OCI-LY7 (cell line): ENCODE measurements at regions not wholly inside any gene's neighbourhood (a gene's known extent, or its start where the extent isn't known, plus 50 kb on each side); places are given as distances from the start of the nearest gene placed in this dataset.

Source experiments
- BruUV-seq: library from RNA; stranded (reverse); fragments of 400-500 nt; replicated peaks from 2 replicates; lab custom pipeline; 2021; lab: Mats Ljungman, UMichigan
- CTCF ChIA-PET: fragments of 300-600 bp; sonication (Branson Sonifier 250); formaldehyde crosslinking; loops from one replicate; lab custom pipeline; 2022; ENCODE audit warnings: antibody characterized with exemption; ENCODE audit not compliant: unreplicated experiment; lab: Charles Lee
- POLR2A ChIA-PET: fragments of 300-600 bp; sonication (Branson Sonifier 250); formaldehyde crosslinking; loops from one replicate; lab custom pipeline; 2022; ENCODE audit warnings: antibody characterized with exemption; lab: Charles Lee
- DNase-seq: peaks from one replicate; pipeline ENCODE4 v3.0.0-alpha.2; 2015; ENCODE audit warnings: low spot score
- H2AFZ ChIP-seq: fragments of 200-600 bp; sonication (generic), shearing (Covaris generic); 2 replicates; pipeline ENCODE4 v1.6.1; 2014; ENCODE audit warnings: mild to moderate bottlenecking, antibody characterized with exemption, low read length, moderate library complexity
- H3K27ac ChIP-seq: fragments of 200-600 bp; sonication (generic); 2 replicates; pipeline ENCODE4 v1.5.1; 2014; ENCODE audit warnings: mixed run types, low read depth, mild to moderate bottlenecking, moderate library complexity, low read length, inconsistent platforms; ENCODE audit not compliant: poor library complexity, severe bottlenecking
- H3K36me3 ChIP-seq: fragments of 200-600 bp; sonication (generic); 2 replicates; pipeline ENCODE4 v1.6.1; 2014; ENCODE audit warnings: mild to moderate bottlenecking, antibody characterized with exemption, low read length, moderate library complexity, mixed read lengths; ENCODE audit not compliant: insufficient read depth
- H3K4me1 ChIP-seq: fragments of 200-600 bp; sonication (generic); 2 replicates; pipeline ENCODE4 v1.5.1; 2014; ENCODE audit warnings: mild to moderate bottlenecking, low read length; ENCODE audit not compliant: insufficient read depth, poor library complexity, severe bottlenecking
- H3K4me2 ChIP-seq: fragments of 200-600 bp; sonication (generic); 2 replicates; pipeline ENCODE4 v1.6.1; 2014; ENCODE audit warnings: mild to moderate bottlenecking, low read length
- H3K4me3 ChIP-seq: fragments of 200-600 bp; sonication (generic); 2 replicates; pipeline ENCODE4 v1.5.1; 2014; ENCODE audit warnings: mild to moderate bottlenecking, low read depth, low read length; ENCODE audit not compliant: poor library complexity, severe bottlenecking
- H3K79me2 ChIP-seq: fragments of 200-600 bp; sonication (generic); 2 replicates; pipeline ENCODE4 v1.6.1; 2016; ENCODE audit warnings: low read depth, mild to moderate bottlenecking, low read length, moderate library complexity, mixed read lengths; ENCODE audit not compliant: insufficient read depth
- H3K9me2 ChIP-seq: fragments of 200-600 bp; sonication (generic); 2 replicates; pipeline ENCODE4 v1.6.1; 2016; ENCODE audit warnings: mild to moderate bottlenecking, low read length, mixed read lengths; ENCODE audit not compliant: insufficient read depth
- H3K9me3 ChIP-seq: fragments of 200-600 bp; sonication (generic); 2 replicates; pipeline ENCODE4 v1.6.1; 2014; ENCODE audit warnings: mild to moderate bottlenecking, mixed run types, low read length, mixed read lengths
- H4K20me1 ChIP-seq: fragments of 200-600 bp; sonication (generic); 2 replicates; pipeline ENCODE4 v1.6.1; 2014; ENCODE audit warnings: mild to moderate bottlenecking, antibody characterized with exemption, low read length, moderate library complexity, mixed read lengths; ENCODE audit not compliant: insufficient read depth
- EZH2phosphoT487 ChIP-seq: fragments of 200-600 bp; sonication (generic); IDR thresholded peaks from 2 replicates; pipeline ENCODE4 v1.6.1; 2018; ENCODE audit warnings: low read depth, borderline replicate concordance, mild to moderate bottlenecking, mixed run types, antibody characterized with exemption, low read length, moderate library complexity, mixed read lengths
- intact Hi-C: fragments of 100-400 bp; cut with micrococcal nuclease; formaldehyde crosslinking; loops from one replicate; pipeline ENCODE4 v1.10.0; 2022; ENCODE audit not compliant: unreplicated experiment
- TF ChIP-seq, protein P1 (sequence below): fragments of 200-600 bp; sonication (generic); conservative IDR thresholded peaks from 2 replicates; pipeline ENCODE4 v1.5.1; 2014; ENCODE audit warnings: mild to moderate bottlenecking, antibody characterized with exemption, low read length, moderate library complexity, mixed read lengths

DNA sequence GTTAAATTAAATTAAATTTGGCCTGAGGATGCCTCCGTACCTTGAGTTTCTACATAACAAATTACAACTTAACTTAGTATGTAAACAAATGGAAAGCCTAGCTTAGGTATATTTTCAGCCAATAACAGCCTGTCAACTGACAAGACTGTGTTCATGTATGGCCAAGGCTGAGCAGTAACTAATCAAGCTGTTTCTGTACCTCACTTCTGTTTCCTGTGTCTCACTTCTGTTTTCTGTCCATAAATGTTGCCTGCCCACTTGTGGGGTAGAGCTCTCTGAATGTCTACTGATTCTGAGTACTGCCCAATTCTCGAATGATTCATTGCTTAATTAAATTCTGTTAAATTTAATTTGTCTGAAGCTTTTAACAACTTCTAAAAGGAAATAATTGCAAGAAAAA lies 445.2 kb downstream of the PCDH11X start:
- ChIA-PET CTCF (no interaction called here), POLR2A (no interaction called here)
- Histone ChIP-seq H3K36me3 (no peaks in the 10 kb centered on the region), H3K4me2 (no peak overlapping the region), H3K4me3 (no peak overlapping the region), H3K27ac (no peak overlapping the region), H3K79me2 (no peaks in the 10 kb centered on the region), H3K9me3 (no peaks in the 10 kb centered on the region), H2AFZ (no peak overlapping the region), H3K4me1 (no peaks in the 10 kb centered on the region), H3K9me2 (no peaks in the 10 kb centered on the region), H4K20me1 (no peaks in the 10 kb centered on the region)
- TF ChIP-seq EZH2phosphoT487, result no peak
- TF ChIP-seq, protein P1, sequence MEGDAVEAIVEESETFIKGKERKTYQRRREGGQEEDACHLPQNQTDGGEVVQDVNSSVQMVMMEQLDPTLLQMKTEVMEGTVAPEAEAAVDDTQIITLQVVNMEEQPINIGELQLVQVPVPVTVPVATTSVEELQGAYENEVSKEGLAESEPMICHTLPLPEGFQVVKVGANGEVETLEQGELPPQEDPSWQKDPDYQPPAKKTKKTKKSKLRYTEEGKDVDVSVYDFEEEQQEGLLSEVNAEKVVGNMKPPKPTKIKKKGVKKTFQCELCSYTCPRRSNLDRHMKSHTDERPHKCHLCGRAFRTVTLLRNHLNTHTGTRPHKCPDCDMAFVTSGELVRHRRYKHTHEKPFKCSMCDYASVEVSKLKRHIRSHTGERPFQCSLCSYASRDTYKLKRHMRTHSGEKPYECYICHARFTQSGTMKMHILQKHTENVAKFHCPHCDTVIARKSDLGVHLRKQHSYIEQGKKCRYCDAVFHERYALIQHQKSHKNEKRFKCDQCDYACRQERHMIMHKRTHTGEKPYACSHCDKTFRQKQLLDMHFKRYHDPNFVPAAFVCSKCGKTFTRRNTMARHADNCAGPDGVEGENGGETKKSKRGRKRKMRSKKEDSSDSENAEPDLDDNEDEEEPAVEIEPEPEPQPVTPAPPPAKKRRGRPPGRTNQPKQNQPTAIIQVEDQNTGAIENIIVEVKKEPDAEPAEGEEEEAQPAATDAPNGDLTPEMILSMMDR, result no peak
- DNase-seq, result no peak
- intact Hi-C loops, result no loop called here
- no TSS peak for BruUV-seq

DNA sequence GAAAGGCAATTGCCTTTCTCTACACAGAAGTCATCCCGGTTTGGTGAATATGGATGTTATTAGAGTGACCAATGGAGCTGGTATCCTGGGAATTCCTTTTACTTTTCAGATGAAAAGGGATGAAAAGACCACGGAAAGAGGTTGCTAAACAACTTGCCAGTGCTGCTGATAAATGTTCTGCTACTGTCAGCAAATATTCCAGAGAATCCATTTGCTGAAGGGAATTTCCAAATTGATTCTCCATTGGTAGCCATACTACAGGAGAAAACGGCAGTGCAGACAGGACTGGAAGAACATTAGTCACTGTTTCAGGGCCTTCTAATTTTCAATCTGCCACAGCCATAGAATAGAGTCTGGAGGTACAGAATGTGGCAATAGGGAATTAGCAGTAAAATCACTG lies 451.5 kb downstream of the PCDH11X start:
- TF ChIP-seq EZH2phosphoT487, result no peak
- TF ChIP-seq, protein P1, result no peak
- Histone ChIP-seq H3K36me3 (no peaks in the 10 kb centered on the region), H3K4me1 (no peaks in the 10 kb centered on the region), H4K20me1 (no peaks in the 10 kb centered on the region), H3K4me3 (no peak overlapping the region), H3K9me3 (no peaks in the 10 kb centered on the region), H3K4me2 (no peak overlapping the region), H2AFZ (no peak overlapping the region), H3K79me2 (no peaks in the 10 kb centered on the region), H3K9me2 (no peaks in the 10 kb centered on the region), H3K27ac (no peak overlapping the region)
- intact Hi-C loops, result no loop called here
- POLR2A ChIA-PET, result no interaction called here
- no TSS peak for BruUV-seq
- CTCF ChIA-PET, result no interaction called here
- DNase-seq, result no peak

DNA sequence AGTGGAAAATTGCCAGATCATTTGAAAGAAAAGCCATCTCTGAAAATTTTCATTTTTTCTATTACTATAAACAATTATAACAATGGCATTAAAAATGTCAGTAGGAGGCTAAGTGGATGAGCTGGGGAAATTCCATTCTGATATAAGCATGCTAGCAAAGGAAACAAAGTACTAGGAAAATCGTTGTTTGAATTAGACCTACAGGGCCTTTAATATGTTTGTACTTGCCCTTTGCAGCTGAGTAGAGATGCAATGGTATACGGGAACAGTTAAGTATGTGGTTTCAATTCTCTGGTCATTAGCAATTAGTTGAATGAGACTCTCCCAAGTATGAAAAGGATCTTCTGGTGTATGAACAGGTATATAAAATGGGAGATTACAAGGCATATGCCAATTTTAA lies 452.2 kb downstream of the PCDH11X start:
- ChIA-PET CTCF (no interaction called here), POLR2A (no interaction called here)
- Histone ChIP-seq H3K4me1 (no peaks in the 10 kb centered on the region), H4K20me1 (no peaks in the 10 kb centered on the region), H3K79me2 (no peaks in the 10 kb centered on the region), H3K9me3 (no peaks in the 10 kb centered on the region), H3K27ac (no peak overlapping the region), H3K9me2 (no peaks in the 10 kb centered on the region), H3K36me3 (no peaks in the 10 kb centered on the region), H2AFZ (no peak overlapping the region), H3K4me3 (no peak overlapping the region), H3K4me2 (no peak overlapping the region)
- DNase-seq, result no peak
- intact Hi-C loops, result no loop called here
- BruUV-seq, result no TSS peak
- TF ChIP-seq, protein P1, result no peak
- TF ChIP-seq EZH2phosphoT487, result no peak
